CD4-positive, alpha-beta T cell treated with Interleukin-1 beta for 1 hour (primary cell): ENCODE measurements at regions not wholly inside any gene's neighbourhood (a gene's known extent, or its start where the extent isn't known, plus 50 kb on each side); places are given as distances from the start of the nearest gene placed in this dataset.

ENCODE experiments used
- DNase-seq, 2 donors: peaks; one replicate each; pipeline ENCODE4 v3.0.0-alpha.2; 2020 to 2022

GRCh38 chr13:80598189-80598588 is 257.3 kb upstream of the SPRY2 start:
- no peak for DNase-seq

DNA sequence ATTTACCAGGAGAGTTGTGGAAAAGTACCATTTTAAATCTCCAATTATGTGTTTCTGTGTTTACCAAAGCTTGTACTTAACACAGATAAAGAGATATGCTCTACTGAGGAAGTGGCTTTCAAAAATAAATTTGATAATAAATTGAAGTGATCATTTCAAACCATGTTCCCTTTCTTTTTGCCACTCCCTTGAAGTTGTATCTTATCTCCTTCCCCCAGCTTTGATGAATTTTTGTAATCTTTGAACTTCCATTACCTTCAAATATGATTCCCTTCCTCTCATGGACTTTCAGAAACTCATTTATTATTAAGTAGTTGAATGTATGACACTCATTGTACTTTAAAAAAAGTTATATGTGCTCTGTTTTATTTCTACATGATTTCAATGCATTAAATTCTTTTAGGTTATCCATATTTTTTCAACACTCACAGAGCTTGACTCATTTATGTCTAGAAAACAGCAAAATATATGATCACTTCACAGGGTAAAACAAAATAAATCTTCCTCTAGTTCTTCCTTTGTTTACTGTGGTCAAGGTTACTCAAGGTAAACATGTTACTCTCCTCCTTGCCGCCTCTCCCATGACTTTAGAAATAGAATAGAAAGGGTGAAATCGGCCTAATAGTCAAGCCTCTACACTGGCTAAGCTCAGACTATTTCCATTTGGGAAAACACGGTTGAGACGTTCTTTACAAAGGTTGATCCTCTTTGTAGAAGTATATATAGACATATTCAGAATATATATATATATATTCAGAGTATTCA is 251.2 kb upstream of the SPRY2 start:
- no peak for DNase-seq

DNA sequence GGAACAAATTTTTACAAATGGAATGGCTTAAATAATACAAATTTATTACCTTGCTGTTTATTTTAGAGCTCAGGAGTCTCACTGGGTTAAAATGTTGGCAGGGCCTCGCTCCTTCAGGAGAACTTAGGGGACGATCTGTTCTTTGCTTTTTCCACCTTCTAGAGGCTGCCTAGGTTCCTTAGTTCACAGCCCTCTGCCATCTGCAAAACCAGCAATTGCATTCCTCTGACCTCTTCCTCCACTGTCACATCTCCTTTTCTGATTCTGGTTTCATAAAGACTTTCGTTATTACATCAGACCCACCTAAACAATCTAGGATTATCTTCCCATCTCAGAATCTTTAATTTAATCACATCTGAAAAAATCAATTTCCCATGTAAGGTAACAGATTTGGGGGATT is 249.6 kb upstream of the SPRY2 start:
- no peak for DNase-seq

GRCh38 chr13:80586356-80586755 is 245.4 kb upstream of the SPRY2 start:
- DNase-seq = no peak

DNA sequence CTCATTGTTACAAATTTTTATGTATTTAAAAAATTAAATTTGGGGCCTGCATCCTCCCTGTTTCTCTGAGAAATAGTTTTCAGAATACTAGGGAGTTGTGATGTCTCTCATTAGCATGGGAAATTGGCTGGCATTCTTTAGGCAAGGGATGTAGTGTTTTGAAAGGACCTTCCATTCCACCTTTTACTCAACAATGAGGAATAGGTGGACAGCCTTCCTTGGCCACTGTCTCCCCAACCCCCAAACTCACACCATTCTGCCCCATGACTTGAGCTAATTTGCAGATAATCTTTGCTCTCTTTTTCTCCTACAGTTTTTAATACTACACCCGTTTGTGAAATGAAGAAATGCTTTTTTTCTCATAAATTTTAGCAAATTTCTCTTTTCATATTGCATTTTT is 244.6 kb upstream of the SPRY2 start:
- no peak for DNase-seq

DNA sequence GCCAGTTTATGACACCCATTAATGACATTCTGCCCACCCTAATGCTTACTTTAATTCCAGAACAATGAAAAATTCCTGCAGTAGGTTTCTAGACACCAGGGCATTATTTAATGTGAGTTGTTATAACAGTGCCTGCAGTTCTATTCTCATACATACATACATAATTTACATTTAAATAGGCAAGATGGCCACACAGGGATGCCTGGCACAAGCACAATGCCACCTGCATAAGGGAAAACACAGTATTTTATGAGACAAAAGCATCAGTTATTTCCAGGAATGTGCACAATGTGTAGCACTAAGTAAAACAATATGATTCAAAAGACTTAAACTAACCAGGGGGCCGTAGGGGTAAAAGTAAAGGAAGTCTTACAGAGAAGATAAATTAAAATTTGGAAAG is 243.9 kb upstream of the SPRY2 start:
- DNase-seq = no peak

DNA sequence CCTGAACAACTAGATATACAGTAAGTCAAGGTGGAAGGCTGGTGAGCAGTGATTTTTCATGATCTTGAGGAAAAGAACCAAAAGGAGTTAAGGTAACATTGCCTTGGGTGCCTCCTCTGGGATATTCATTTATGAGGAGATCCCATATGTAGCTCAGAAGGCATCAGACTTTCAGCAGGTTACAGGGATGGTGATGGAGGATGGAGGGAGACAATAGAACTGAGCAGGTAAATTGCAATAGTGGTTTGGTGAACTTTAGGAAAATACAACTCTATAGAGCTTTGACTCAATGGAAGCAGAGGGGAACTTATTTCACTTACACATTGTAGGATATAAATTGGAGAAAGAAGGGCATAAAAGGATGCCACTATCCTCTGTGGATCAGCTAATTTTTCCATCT is 243.4 kb upstream of the SPRY2 start:
- DNase-seq = no peak

DNA sequence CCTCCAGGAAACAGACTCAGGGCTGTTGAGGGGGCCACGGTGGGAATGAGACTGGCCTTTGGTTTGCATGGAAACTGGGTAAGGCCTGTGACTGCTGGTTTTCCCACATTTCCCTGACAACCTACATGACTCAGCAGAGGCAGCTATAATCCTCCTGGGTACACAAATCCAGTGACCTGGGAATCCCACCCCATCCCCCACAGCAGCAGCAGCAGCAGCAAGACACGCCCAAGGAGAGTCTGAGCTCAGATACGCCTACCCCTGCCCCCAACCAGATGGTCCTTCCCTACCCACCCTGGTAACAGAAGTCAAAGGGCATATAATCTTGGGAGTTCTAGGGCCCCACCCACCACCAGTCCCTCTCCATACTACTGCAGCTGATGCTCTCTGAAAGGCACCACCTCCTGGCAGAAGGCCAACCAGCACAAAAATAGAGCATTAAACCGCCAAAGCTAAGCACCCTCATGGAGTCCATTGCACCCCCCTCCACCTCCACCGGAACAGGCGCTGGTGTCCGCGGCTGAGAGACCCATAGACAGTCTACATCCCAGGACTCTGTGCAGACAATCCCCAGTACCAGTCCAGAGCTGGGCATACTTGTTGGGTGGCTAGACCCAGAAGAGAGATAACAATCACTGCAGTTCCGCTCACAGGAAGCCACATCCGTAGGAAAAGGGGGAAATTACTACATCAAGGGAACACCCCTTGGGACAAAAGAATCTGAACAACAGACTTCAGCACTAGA is 237.2 kb upstream of the SPRY2 start:
- DNase-seq = no peak

DNA sequence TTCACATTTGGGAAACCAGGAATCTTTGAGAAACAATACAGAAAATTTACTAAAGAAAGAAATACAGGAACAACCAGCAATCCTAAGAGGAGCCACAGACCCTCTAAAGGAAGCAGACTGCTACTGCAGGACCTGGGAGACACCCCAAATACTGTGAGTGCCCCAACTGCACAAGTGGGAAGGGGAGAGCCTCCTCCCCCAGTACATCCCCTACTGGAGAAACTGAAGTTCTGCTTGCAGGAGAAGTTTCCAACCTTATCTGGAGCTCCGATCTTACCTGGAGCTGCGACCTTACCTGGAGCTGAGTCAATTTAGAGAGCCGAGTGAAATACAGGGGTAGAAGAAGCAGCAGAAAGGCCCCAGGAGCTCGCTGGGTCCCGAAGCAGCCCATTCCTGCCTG is 236.4 kb upstream of the SPRY2 start:
- no peak for DNase-seq

DNA sequence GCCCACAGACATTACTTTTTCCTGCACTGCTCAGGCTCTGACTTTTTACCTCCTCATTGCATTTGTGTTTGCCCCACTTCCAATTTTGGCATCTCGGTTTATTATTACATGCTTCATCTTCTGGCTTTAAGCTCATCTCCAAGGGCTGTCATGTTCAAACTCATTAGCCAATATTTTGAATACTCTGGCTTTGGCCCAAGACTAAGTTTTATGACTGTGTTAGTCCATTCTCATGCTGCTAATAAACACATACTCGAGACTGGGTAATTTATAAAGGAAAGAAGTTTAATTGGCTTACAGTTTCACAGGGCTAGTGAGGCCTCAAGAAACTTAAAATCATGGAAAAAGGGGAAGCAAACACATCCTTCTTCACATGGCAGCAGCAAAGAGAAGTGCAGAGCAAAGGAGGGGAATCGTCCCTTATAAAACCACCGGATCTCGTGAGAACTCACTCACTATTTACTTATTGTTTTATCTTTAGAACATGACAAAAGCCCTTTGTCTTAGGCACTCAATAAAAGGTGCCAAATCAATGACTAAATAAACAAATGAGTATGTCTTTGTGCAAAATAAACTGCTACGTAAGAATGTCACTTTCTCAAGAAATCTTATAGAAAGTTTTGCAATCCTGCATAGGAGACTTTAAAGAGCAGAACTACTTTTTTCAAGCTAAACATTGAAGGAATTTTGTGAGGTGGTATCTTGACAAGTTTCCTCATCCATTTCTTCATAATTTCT is 233.4 kb upstream of the SPRY2 start:
- DNase-seq = no peak

DNA sequence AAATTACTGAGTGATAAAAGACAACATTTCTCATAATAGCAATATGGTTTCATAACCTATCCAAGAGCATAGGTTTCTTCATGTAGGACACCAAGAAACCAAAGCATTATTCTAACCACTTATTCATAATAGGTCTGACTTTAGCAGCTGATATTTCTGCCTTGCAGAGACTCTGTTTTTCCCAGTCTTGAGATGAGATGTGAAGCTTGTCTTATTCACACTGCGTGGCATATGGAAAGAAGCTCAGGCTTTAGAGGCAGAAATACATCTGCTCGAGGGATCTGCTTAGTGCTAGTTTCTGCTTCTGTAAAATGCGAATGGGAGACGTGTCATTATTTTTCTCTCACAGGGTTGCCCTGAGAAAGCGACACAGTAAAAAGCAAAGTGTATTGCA is 232.0 kb upstream of the SPRY2 start:
- DNase-seq = no peak

- DNase-seq = no peak
Observed at GRCh38 chr13:80572308-80572922, 231.5 kb upstream of the SPRY2 start.

GRCh38 chr13:80571346-80572307 is 230.7 kb upstream of the SPRY2 start:
- DNase-seq = no peak

- DNase-seq = no peak
Observed at GRCh38 chr13:80563439-80563838, 222.5 kb upstream of the SPRY2 start.

DNA sequence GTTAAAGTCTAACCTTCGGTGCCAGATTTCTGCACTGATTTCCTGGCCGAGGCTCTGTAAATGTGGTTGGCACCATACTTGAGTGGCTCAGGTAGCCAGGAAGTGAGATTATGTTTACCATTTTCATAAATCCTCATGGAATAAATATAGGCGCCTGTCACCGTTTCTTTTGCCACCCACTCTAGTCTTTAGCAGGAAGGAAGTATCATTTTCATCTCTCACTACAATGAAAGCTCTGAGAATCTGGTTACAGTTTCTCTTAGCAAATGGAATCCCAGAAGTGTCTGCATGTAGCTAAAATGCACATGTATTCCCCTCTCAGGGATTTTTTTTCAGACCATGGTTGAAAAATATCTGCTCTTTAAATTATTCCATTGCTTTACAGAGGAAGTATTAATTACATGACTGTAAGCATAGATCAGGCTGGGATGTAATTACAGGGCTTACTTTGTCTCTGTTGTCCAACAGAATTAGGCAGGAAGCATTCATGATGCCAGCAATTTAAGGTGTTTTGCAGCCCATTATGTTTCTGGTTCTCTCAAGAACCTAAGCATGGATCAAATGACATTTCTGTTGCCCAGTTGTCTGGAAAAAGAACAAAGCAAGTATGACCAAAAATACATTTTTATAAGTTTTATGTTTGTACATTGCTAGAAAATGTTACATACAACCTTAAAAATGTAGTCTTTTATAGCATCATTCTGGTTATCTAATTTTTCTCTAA is 221.7 kb upstream of the SPRY2 start:
- DNase-seq = no peak

DNA sequence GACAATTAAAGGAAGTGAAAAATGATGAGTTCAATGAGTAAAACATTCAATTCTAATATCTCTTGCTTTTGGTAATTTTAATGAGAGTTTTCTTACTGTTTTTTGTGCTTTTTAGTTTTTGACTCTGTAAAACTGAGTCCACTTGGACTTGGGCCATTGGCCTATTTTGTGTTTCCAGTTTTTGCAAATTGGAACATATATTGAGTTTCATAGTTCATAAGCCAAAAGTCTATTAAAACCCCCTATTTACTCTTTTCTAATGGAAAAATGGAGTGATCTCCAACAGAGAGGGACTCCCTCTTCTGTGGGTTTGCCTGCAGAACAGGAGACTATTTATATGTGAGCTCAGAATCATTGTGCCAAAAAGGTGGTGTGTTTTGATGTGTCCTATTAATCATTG is 219.7 kb upstream of the SPRY2 start:
- DNase-seq = no peak

- no peak for DNase-seq
Observed at GRCh38 chr13:80559944-80560343, 219.0 kb upstream of the SPRY2 start.

- DNase-seq = no peak
Observed at GRCh38 chr13:80558074-80558473, 217.1 kb upstream of the SPRY2 start.

- DNase-seq = no peak
Observed at GRCh38 chr13:80555796-80556678, 215.1 kb upstream of the SPRY2 start.

- no peak for DNase-seq
Observed at GRCh38 chr13:80552851-80553440, 212.0 kb upstream of the SPRY2 start.
